OCI-LY3 (cell line): ENCODE measurements at regions not wholly inside any gene's neighbourhood (a gene's known extent, or its start where the extent isn't known, plus 50 kb on each side); places are given as distances from the start of the nearest gene placed in this dataset.

ENCODE experiments used
- H2AFZ ChIP-seq: fragments of 200-600, 300-600 bp; shearing (Covaris generic); 2 replicates; pipeline ENCODE4 v1.6.0; 2014; ENCODE audit warnings: antibody characterized with exemption, low read depth, low read length
- H3K27ac ChIP-seq: fragments of 200-600, 300-600 bp; sonication (generic); 2 replicates; pipeline ENCODE4 v1.5.1; 2014; ENCODE audit warnings: mild to moderate bottlenecking, low read length, moderate library complexity, mixed read lengths
- H3K27me3 ChIP-seq: fragments of 200-600, 300-600 bp; sonication (generic); 2 replicates; pipeline ENCODE4 v1.6.1; 2014; ENCODE audit warnings: low read depth, low read length, mixed read lengths
- H3K36me3 ChIP-seq: fragments of 200-600, 300-600 bp; sonication (generic); replicated peaks from 2 replicates; pipeline ENCODE3; 2014; ENCODE audit warnings: low read depth, low read length, mixed read lengths
- H3K4me1 ChIP-seq: fragments of 300-600, 200-600 bp; sonication (generic); 2 replicates; pipeline ENCODE4 v1.6.1; 2014; ENCODE audit warnings: low read length, mixed read lengths
- H3K4me2 ChIP-seq: fragments of 200-600, 300-600 bp; sonication (generic); 2 replicates; pipeline ENCODE4 v1.6.1; 2014; ENCODE audit warnings: low read length, mixed read lengths
- H3K4me3 ChIP-seq: fragments of 300-600, 200-600 bp; sonication (generic); 2 replicates; pipeline ENCODE4 v1.5.1; 2014; ENCODE audit warnings: antibody characterized with exemption, mild to moderate bottlenecking, low read length, moderate library complexity
- H3K79me2 ChIP-seq: fragments of 300-600, 200-600 bp; shearing (Covaris generic); 2 replicates; pipeline ENCODE4 v1.6.1; 2014; ENCODE audit warnings: mild to moderate bottlenecking, low read length, mixed read lengths
- H3K9ac ChIP-seq: fragments of 300-600, 200-600 bp; shearing (Covaris generic); 2 replicates; pipeline ENCODE4 v1.6.0; 2014; ENCODE audit warnings: mild to moderate bottlenecking, low read length, moderate library complexity
- H3K9me3 ChIP-seq: fragments of 200-600, 300-600 bp; shearing (Covaris generic); 2 replicates; pipeline ENCODE4 v1.6.1; 2014; ENCODE audit warnings: low read length, mixed read lengths; ENCODE audit not compliant: insufficient read depth
- H4K20me1 ChIP-seq: fragments of 200-600, 300-600 bp; sonication (generic); 2 replicates; pipeline ENCODE4 v1.6.1; 2016; ENCODE audit warnings: low read length, mixed read lengths; ENCODE audit not compliant: insufficient read depth
- CTCF ChIP-seq: fragments of 200-600, 300-600 bp; sonication (generic); IDR thresholded peaks from 2 replicates; pipeline ENCODE4 v1.5.1; 2014; ENCODE audit warnings: antibody characterized with exemption, low read length, low read depth
- EZH2phosphoT487 ChIP-seq: fragments of 200-600 bp; shearing (Covaris generic); IDR thresholded peaks from 2 replicates; pipeline ENCODE4 v1.6.1; 2018; ENCODE audit warnings: antibody characterized with exemption, mixed run types, low read depth

- Histone ChIP-seq H3K4me3 (no peak overlapping the region), H3K27ac (no peak overlapping the region), H3K4me1 (no peaks in the 10 kb centered on the region), H2AFZ (no peak overlapping the region), H3K79me2 (no peaks in the 10 kb centered on the region), H3K9ac (no peak overlapping the region), H3K36me3 (no peaks in the 10 kb centered on the region), H3K4me2 (no peak overlapping the region), H4K20me1 (no peaks in the 10 kb centered on the region), H3K27me3 (no peaks in the 10 kb centered on the region), H3K9me3 (no peaks in the 10 kb centered on the region)
- TF ChIP-seq EZH2phosphoT487 (no peak), CTCF (no peak)
Observed at GRCh38 chr4:14668296-14668695, 334.0 kb upstream of the CPEB2 start.

GRCh38 chr4:14669371-14669770 lies 332.9 kb upstream of the CPEB2 start:
- Histone ChIP-seq H3K27me3 (no peaks in the 10 kb centered on the region), H3K9ac (no peak overlapping the region), H3K27ac (no peak overlapping the region), H3K79me2 (no peaks in the 10 kb centered on the region), H4K20me1 (no peaks in the 10 kb centered on the region), H3K36me3 (no peaks in the 10 kb centered on the region), H3K9me3 (no peaks in the 10 kb centered on the region), H3K4me1 (no peaks in the 10 kb centered on the region), H3K4me3 (no peak overlapping the region), H3K4me2 (no peak overlapping the region), H2AFZ (no peak overlapping the region)
- TF ChIP-seq EZH2phosphoT487 (no peak), CTCF (no peak)

GRCh38 chr4:14671146-14671545 lies 331.1 kb upstream of the CPEB2 start:
- Histone ChIP-seq H3K4me3 (no peak overlapping the region), H4K20me1 (no peaks in the 10 kb centered on the region), H3K4me1 (no peaks in the 10 kb centered on the region), H3K79me2 (no peaks in the 10 kb centered on the region), H3K27ac (no peak overlapping the region), H3K36me3 (no peaks in the 10 kb centered on the region), H3K27me3 (no peaks in the 10 kb centered on the region), H2AFZ (no peak overlapping the region), H3K9me3 (no peaks in the 10 kb centered on the region), H3K4me2 (no peak overlapping the region), H3K9ac (no peak overlapping the region)
- no peak for TF ChIP-seq CTCF
- TF ChIP-seq EZH2phosphoT487, result no peak

- H4K20me1 ChIP-seq, result no peaks in the 10 kb centered on the region
- TF ChIP-seq EZH2phosphoT487 (no peak), CTCF (no peak)
- H2AFZ ChIP-seq, result no peak overlapping the region
- no peaks in the 10 kb centered on the region for H3K9me3 ChIP-seq
- H3K27me3 ChIP-seq, result no peaks in the 10 kb centered on the region
- H3K9ac ChIP-seq, result no peak overlapping the region
- H3K36me3 ChIP-seq, result no peaks in the 10 kb centered on the region
- no peaks in the 10 kb centered on the region for H3K4me1 ChIP-seq
- no peak overlapping the region for H3K4me2 ChIP-seq
- H3K27ac ChIP-seq, result no peak overlapping the region
- no peaks in the 10 kb centered on the region for H3K79me2 ChIP-seq
- no peak overlapping the region for H3K4me3 ChIP-seq
Observed at GRCh38 chr4:14675279-14675985, 326.8 kb upstream of the CPEB2 start.
